Hematopoietic multipotent progenitor cell treated with erythropoietin and hydrocortisone succinate and interleukin-3 and kit ligand, for 4 days (in vitro differentiated cells): ENCODE measurements at regions not wholly inside any gene's neighbourhood (a gene's known extent, or its start where the extent isn't known, plus 50 kb on each side); places are given as distances from the start of the nearest gene placed in this dataset.
"Not testable (repeated sequence)": the region's sequence is repeated elsewhere in the genome, so short reads cannot be mapped to it uniquely, and the experiment has no call there.

ENCODE experiments used
- DNase-seq: peaks from one replicate; pipeline ENCODE4 v3.0.0-alpha.2; 2015

DNA sequence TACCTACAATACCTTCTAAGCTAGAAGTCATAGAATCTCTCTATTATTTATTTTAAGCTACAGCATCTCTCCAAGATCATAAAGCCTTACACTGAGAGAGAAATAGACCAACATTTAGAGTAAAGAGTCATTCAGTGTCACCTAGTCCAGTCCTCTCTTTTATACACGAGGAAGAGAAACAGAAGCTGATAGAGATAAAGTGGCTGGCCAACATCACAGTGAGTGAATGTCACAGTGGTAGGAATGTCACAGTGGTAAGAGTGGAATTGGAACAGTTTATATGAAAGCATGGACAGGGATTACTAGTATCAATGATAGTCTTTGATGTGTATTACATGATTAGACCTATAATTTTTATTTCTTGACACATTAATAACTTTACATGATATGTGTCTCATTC is 307.8 kb upstream of the NBPF12 start:
- not testable (repeated sequence) for DNase-seq

DNA sequence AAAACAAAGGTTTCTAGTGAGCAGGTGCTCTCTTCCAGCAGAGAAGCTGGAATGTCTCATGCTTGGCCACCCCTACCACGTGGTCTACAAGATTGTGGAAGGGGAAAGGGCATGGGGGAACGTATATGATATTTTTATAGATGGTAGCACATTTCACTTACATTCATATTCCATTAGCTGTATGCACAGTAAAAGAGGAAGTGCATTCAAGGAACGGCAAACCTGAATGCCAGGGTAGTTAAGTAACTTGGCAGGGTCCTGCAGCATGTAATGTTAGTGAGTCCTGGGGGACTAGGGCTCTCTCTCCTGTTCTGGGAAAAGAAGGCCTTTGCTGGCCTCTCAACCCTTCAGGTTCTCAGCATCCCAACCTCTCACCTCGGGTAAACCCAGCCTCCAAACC is 319.5 kb upstream of the NBPF12 start:
- DNase-seq, result peak; percentile 10

- DNase-seq, result not testable (repeated sequence)
Measured at GRCh38 chr1:146604681-146605080, 333.4 kb upstream of the NBPF12 start.

DNA sequence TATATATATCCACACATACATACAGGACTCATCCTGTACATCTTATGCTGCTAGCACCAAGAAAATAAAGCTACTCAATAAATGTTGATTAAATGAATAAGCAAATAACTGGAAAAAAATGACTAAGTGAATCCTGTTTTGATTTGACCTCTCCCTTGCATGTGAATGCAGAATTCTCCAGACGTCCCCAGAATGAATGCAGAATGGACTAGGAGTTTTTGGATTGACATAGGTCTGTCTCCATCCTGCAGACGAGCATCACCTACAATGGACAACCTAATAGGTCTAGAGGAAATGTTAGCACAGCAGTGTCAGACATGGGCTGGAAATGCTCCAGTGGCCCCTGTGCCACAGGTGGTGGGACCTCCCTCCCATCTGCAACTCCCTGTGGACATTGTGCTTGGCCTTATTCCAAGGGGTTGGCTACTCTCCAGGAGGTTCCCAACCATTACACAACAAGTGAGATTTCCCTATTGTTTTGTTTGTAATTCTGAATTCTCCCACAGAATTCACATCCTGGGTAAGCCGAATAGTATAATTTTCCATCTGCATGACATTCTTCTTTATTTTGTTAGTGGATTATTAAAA is 337.3 kb upstream of the NBPF12 start:
- DNase-seq, result not testable (repeated sequence)

GRCh38 chr1:146599906-146600305 is 338.2 kb upstream of the NBPF12 start:
- not testable (repeated sequence) for DNase-seq

DNA sequence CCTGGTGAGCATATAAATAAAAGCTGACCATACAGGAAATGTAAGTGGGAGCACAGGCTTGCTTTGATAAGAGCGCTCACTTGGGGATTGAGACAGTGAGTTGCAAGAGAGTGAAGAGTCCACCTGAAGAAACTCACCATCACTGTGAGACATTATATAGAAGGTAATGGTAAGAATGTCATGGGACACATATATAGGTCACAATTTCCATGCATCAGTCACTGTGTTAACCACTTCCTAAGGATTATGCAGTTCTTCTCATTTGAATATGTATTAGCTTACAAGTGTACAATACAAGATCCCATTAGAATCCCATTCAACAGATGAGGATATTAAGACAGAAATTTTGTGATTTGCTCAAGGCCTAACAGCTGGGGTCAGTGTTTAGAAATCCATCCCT is 352.4 kb upstream of the NOTCH2NLA start:
- DNase-seq, result not testable (repeated sequence)

- not testable (repeated sequence) for DNase-seq
Measured at GRCh38 chr1:146567541-146567940, 338.7 kb upstream of the NOTCH2NLA start.

GRCh38 chr1:146558032-146558431 is 329.2 kb upstream of the NOTCH2NLA start:
- DNase-seq, result not testable (repeated sequence)

GRCh38 chr1:146556405-146556804 is 327.6 kb upstream of the NOTCH2NLA start:
- not testable (repeated sequence) for DNase-seq

GRCh38 chr1:146552414-146552813 is 323.6 kb upstream of the NOTCH2NLA start:
- not testable (repeated sequence) for DNase-seq

- not testable (repeated sequence) for DNase-seq
Measured at GRCh38 chr1:146548684-146549083, 319.9 kb upstream of the NOTCH2NLA start.

DNA sequence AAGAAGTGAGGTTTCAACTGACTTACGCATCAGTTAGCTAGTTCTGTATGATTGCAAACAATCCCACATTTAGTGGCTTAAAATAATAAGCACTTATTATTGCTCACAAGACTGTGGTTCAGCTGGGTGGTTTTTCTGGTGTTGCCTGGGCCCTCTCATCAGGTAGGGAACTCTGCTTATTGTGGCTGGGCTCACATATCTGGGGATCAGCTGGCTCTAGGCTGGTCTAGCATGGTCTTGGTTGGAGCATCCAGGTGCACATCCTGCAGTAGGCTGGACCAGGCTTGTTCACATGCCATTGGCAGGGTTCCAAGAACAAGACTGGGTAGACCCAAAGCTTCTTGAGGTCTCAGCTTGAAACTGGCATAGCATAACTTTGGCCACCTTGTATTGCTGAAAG is 317.4 kb upstream of the NOTCH2NLA start:
- not testable (repeated sequence) for DNase-seq

DNA sequence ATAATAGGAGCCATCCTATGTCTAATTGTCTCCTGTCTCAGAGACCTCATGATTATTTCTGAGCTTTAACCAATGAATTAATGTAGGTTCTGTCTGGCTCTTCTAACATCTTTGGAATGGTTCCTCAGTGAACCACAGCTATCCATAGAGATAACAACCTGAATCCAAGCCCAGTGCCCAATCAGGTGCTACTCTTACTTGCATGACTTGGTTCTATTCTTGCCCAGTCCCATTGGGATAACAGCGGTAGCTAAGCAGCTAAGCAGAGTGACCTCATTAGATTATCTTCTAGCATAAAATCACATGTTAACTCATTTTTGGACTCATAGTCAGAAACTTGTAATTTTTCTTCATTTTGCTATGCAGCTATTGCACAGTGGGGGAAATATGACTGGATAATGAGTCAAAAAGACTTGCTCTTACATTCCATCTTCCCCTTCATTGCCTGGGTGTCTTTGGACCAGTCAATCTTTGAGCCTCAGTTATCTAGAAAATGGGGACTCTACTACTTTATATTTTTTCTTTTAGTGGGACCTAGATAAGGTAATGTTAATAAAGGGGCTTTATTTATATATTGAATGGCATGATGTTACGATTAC is 309.1 kb upstream of the NOTCH2NLA start:
- not testable (repeated sequence) for DNase-seq

DNA sequence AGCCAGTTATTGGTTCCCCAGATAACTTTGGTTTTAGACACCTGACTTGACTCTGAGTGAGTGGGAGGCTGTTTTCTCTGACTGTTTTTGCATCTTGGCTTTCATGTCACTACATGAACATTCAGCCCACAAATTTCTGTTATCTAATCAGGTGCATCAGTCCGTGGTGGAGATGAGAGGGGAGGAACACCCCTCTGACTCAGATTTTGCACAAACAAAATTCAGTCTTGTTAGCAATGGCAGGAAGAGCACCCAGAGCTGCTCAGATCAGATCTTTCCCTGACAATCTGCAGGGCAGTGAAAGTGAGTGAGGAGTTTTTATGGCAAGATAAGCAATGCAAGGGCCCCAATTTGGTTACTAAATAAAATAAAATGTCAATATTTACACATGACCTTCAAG is 307.2 kb upstream of the NOTCH2NLA start:
- not testable (repeated sequence) for DNase-seq

DNA sequence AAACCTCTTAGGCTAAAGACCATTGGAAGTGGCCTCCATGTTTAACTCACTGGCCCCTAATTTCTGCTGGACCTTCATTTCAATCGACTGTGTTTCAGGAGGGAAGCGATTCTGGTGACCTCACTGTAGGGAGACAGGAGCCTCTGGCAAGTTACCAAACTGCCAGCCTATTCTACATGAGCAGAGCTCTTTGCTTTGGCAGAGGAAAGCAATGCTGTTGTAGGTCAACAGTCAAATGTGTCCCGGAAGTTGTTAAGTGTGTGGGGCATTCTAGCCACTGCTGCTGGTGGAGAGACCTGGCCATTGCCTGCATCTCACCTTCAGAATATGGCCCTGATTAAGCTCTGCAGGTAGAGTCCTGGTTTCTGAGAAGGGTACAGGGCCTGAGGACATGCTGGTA is 306.8 kb upstream of the NOTCH2NLA start:
- not testable (repeated sequence) for DNase-seq

- DNase-seq, result not testable (repeated sequence)
Measured at GRCh38 chr1:146530958-146531357, 302.1 kb upstream of the NOTCH2NLA start.

DNA sequence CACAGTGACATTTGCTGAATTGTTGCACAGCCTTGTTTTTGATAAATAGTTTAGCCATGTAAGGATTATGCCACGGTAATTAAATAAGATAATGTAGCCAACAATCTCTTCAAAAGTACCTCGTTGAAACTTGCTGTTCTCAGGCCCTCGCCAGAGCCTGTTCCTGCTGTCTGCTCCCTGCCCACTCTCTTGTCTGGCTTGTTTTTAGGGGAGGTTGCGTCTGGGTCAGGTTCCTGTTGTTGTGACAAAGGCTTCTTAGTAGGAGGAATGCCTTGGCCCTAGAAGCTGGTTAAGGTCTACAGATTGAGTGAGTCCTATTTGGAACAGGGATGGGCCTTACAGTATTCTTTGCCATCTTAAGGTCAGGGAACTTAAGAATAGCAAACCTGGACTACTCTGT is 294.0 kb upstream of the NOTCH2NLA start:
- not testable (repeated sequence) for DNase-seq

DNA sequence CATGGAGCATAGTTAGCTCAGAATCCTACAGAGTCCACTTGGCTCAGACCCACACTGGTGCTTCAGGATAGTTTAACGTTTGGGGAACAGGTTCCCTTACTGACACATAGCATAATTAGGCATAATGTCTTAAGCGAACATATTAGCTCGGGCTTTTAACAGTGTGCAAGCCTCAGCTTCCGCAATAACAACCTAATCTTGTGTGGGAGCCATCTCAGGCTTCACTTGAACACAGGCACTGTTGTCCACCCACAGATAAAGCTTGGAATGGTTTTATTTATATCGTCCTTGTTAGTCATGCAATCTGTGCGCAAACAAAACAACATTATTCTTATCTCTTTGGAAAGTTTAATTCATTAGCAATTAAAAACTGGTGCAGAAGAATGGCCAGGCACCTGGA is 293.5 kb upstream of the NOTCH2NLA start:
- not testable (repeated sequence) for DNase-seq

GRCh38 chr1:146521804-146522203 is 293.0 kb upstream of the NOTCH2NLA start:
- not testable (repeated sequence) for DNase-seq

DNA sequence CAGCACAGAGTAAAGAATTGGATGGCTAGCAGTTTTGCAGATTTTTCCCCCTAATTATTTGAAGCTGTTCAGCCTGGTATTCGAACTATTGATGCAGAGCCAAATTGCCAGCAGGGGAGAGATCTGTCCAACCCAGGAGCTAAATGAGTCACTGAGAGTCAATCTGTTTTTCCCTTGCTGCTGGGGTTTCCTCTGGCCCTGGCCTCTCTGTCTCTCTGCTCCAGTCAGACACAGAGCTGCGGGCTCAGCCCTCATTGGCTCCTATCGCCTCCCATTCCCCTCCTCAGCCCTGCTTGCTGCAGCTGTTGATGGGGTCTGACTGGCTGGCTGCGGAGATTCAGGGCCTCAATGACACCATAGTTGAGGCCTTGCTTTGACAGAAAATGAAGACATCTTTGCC is 284.9 kb upstream of the NOTCH2NLA start:
- not testable (repeated sequence) for DNase-seq

DNA sequence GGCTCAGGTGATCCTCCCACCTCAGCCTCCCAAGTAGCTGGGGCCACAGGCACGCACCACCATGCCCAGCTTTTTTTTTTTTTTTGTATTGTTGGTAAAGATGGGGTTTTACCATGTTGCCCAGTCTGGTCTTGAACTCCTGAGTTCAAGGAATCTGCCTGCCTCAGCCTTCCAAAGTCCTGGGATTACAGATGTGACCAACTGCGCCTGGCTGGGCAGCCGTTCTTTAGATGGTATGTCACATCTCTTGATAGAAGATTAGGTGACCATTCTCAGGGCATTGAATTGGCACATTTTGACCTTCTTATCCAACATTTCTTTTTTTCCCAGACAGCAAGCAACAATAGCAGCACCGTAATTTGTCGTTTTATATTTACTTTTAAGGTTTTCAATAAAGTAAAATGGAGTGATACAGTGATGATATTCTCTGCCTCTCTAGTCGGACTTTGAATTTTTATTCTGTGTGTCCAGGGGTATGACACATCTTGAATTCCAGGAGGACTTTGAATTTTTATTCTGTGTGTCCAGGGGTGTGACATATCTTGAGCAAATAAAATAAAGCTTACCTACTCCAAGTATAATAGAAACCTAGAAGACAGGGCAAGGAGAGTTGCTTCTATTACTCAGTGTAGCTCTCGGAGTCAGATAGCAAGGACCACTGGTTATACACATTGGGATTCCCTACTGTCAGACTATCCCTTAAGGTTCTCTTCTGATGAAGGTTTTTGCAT is 282.4 kb upstream of the NOTCH2NLA start:
- DNase-seq, result not testable (repeated sequence)

GRCh38 chr1:146510248-146510983 is 281.6 kb upstream of the NOTCH2NLA start:
- DNase-seq, result not testable (repeated sequence)

DNA sequence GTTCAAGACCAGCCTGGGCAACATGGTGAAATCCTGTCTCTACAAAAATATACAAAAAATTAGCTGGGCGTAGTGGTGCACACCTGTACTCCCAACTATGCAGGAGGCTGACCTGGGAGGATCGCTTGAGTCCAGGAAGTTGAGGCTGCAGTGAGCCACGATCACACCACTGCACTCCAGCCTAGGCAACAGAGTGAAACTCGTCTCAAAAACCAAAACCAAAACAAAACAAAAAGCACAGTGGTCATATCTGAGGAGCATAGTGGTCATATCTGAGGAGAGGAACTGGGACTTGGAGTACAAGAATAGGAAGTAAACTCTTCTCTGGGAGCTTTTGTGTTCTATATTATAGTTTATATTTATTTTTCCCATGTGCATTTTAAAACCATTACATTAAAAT is 275.3 kb upstream of the NOTCH2NLA start:
- not testable (repeated sequence) for DNase-seq
